SW 1271 (cell line): ENCODE measurements at regions not wholly inside any gene's neighbourhood (a gene's known extent, or its start where the extent isn't known, plus 50 kb on each side); places are given as distances from the start of the nearest gene placed in this dataset.
"Not testable (repeated sequence)": the region's sequence is repeated elsewhere in the genome, so short reads cannot be mapped to it uniquely, and the experiment has no call there.

Experiments
- DNase-seq, 2 experiments: peaks; one replicate each; lab custom pipeline; 2025; lab: John Stamatoyannopoulos, UW

GRCh38 chr22:27312966-27313855 lies 488.3 kb downstream of the MN1 start:
- DNase-seq = no peak

- no peak for DNase-seq
Observed at GRCh38 chr22:27314276-27314807, 487.2 kb downstream of the MN1 start.

GRCh38 chr22:27315833-27316232 lies 485.7 kb downstream of the MN1 start:
- no peak for DNase-seq

GRCh38 chr22:27317096-27317495 lies 484.5 kb downstream of the MN1 start:
- no peak for DNase-seq

GRCh38 chr22:27317971-27318428 lies 483.6 kb downstream of the MN1 start:
- DNase-seq = no peak

GRCh38 chr22:27318516-27318915 lies 483.0 kb downstream of the MN1 start:
- DNase-seq = no peak

GRCh38 chr22:27323661-27324060 lies 477.9 kb downstream of the MN1 start:
- no peak for DNase-seq

- DNase-seq = not testable (repeated sequence)
Observed at GRCh38 chr22:27324908-27325307, 476.6 kb downstream of the MN1 start.

GRCh38 chr22:27327497-27327896 lies 474.1 kb downstream of the MN1 start:
- no peak for DNase-seq

- no peak for DNase-seq
Observed at GRCh38 chr22:27327981-27328721, 473.4 kb downstream of the MN1 start.

GRCh38 chr22:27329131-27329850 lies 472.3 kb downstream of the MN1 start:
- no peak for DNase-seq

GRCh38 chr22:27329966-27330645 lies 471.4 kb downstream of the MN1 start:
- no peak for DNase-seq

- DNase-seq = no peak
Observed at GRCh38 chr22:27331526-27332281, 469.9 kb downstream of the MN1 start.

- no peak for DNase-seq
Observed at GRCh38 chr22:27335102-27335660, 466.4 kb downstream of the MN1 start.

- DNase-seq = no peak
Observed at GRCh38 chr22:27336151-27337090, 465.1 kb downstream of the MN1 start.

- no peak for DNase-seq
Observed at GRCh38 chr22:27337676-27338075, 463.9 kb downstream of the MN1 start.

GRCh38 chr22:27340047-27340446 lies 461.5 kb downstream of the MN1 start:
- no peak for DNase-seq

GRCh38 chr22:27344546-27344945 lies 457.0 kb downstream of the MN1 start:
- DNase-seq = no peak

- no peak for DNase-seq
Observed at GRCh38 chr22:27345691-27346090, 455.9 kb downstream of the MN1 start.
